Liver (tissue), 8 donors: ENCODE measurements at regions not wholly inside any gene's neighbourhood (a gene's known extent, or its start where the extent isn't known, plus 50 kb on each side); places are given as distances from the start of the nearest gene placed in this dataset.

Source experiments
- DNase-seq: peaks from one replicate; pipeline ENCODE4 v3.0.0-alpha.2; 2017; ENCODE audit warnings: low spot score
- H3K27ac ChIP-seq, 2 donors: one replicate each; pipeline ENCODE4 v1.7.0; 2013; ENCODE audit warnings: inconsistent platforms in 2 of 2, low read length in 2 of 2, control low read depth in 1 of 2, low read depth in 1 of 2, mild to moderate bottlenecking in 1 of 2
- H3K27me3 ChIP-seq, 4 donors: one replicate each; pipeline versions ENCODE4 v1.6.1 to v1.7.0; 2013; ENCODE audit warnings: low read length in 3 of 4, inconsistent platforms in 1 of 4, mild to moderate bottlenecking in 1 of 4, moderate library complexity in 1 of 4; ENCODE audit not compliant: control insufficient read depth in 4 of 4, insufficient read depth in 4 of 4
- H3K36me3 ChIP-seq, 4 donors: one replicate each; pipeline versions ENCODE4 v1.6.1 to v1.7.0; 2013; ENCODE audit warnings: low read length in 3 of 4, mild to moderate bottlenecking in 3 of 4, low read depth in 1 of 4, moderate library complexity in 1 of 4; ENCODE audit not compliant: control insufficient read depth in 4 of 4, insufficient read depth in 3 of 4
- H3K4me1 ChIP-seq, 4 donors: one replicate each; pipeline versions ENCODE4 v1.6.1 to v1.7.0; 2013; ENCODE audit warnings: low read length in 3 of 4, mild to moderate bottlenecking in 3 of 4, moderate library complexity in 1 of 4; ENCODE audit not compliant: control insufficient read depth in 4 of 4, insufficient read depth in 4 of 4
- H3K4me3 ChIP-seq, 3 donors: one replicate each; pipeline versions ENCODE4 v1.6.1 to v1.7.0; 2013; ENCODE audit warnings: low read length in 3 of 3, control low read depth in 1 of 3, low read depth in 1 of 3, mild to moderate bottlenecking in 1 of 3
- H3K9ac ChIP-seq, 2 donors: one replicate each; pipeline ENCODE4 v1.7.0; 2013; ENCODE audit warnings: low read length in 2 of 2, mild to moderate bottlenecking in 2 of 2, moderate library complexity in 2 of 2, control low read depth in 1 of 2, low read depth in 1 of 2
- H3K9me3 ChIP-seq, 4 donors: one replicate each; pipeline versions ENCODE4 v1.6.1 to v1.7.0; 2013; ENCODE audit warnings: low read length in 3 of 4; ENCODE audit not compliant: control insufficient read depth in 4 of 4
- ATF3 ChIP-seq: IDR thresholded peaks from 2 replicates; pipeline ENCODE4 v1.6.1; 2016; ENCODE audit warnings: antibody characterized with exemption
- CTCF ChIP-seq: fragments of 150-350 bp; IDR thresholded peaks from 2 replicates; pipeline ENCODE4 v1.5.1; 2017; ENCODE audit warnings: improper control_type of control experiment, low read depth, low read length; ENCODE audit not compliant: missing input control
- EGR1 ChIP-seq, 2 donors: IDR thresholded peaks; 2 replicates each; pipeline ENCODE4 v1.6.1; 2016 to 2018; ENCODE audit warnings: antibody characterized with exemption in 2 of 2, low read depth in 2 of 2
- FOXA1 ChIP-seq: IDR thresholded peaks from 2 replicates; pipeline ENCODE4 v1.6.1; 2016; ENCODE audit warnings: antibody characterized with exemption
- FOXA2 ChIP-seq: IDR thresholded peaks from 2 replicates; pipeline ENCODE4 v1.6.1; 2016; ENCODE audit warnings: antibody characterized with exemption
- GABPA ChIP-seq, 2 donors: IDR thresholded peaks in 1 of 2; conservative IDR thresholded peaks in 1 of 2; 2 replicates each; pipeline ENCODE4 v1.6.1; 2016; ENCODE audit warnings: antibody characterized with exemption in 2 of 2, mild to moderate bottlenecking in 1 of 2, moderate library complexity in 1 of 2
- HNF4A ChIP-seq, 2 donors: conservative IDR thresholded peaks; 2 replicates each; pipeline ENCODE4 v1.6.1; 2016; ENCODE audit warnings: antibody characterized with exemption in 2 of 2, mild to moderate bottlenecking in 2 of 2
- HNF4G ChIP-seq: IDR thresholded peaks from 2 replicates; pipeline ENCODE4 v1.6.1; 2016; ENCODE audit warnings: antibody characterized with exemption
- JUND ChIP-seq, 2 donors: IDR thresholded peaks; 2 replicates each; pipeline ENCODE4 v1.6.1; 2016; ENCODE audit warnings: antibody characterized with exemption in 2 of 2
- MAX ChIP-seq: IDR thresholded peaks from 2 replicates; pipeline ENCODE4 v1.6.1; 2016; ENCODE audit warnings: antibody characterized with exemption
- NR2F2 ChIP-seq: IDR thresholded peaks from 2 replicates; pipeline ENCODE4 v1.6.1; 2016; ENCODE audit warnings: antibody characterized with exemption
- RAD21 ChIP-seq, 2 donors: IDR thresholded peaks; 2 replicates each; pipeline ENCODE4 v1.6.1; 2016; ENCODE audit warnings: antibody characterized with exemption in 2 of 2, mild to moderate bottlenecking in 2 of 2
- REST ChIP-seq: IDR thresholded peaks from 2 replicates; pipeline ENCODE4 v1.6.1; 2016; ENCODE audit warnings: antibody characterized with exemption, mild to moderate bottlenecking
- RXRA ChIP-seq, 2 donors: IDR thresholded peaks; 2 replicates each; pipeline ENCODE4 v1.6.1; 2017 to 2018; ENCODE audit warnings: antibody characterized with exemption in 2 of 2, mild to moderate bottlenecking in 1 of 2
- SP1 ChIP-seq: IDR thresholded peaks from 2 replicates; pipeline ENCODE4 v1.6.1; 2018; ENCODE audit warnings: antibody characterized with exemption, mild to moderate bottlenecking
- TAF1 ChIP-seq: conservative IDR thresholded peaks from 2 replicates; pipeline ENCODE4 v1.6.1; 2016; ENCODE audit warnings: antibody characterized with exemption, mild to moderate bottlenecking
- YY1 ChIP-seq: IDR thresholded peaks from 2 replicates; pipeline ENCODE4 v1.6.1; 2016; ENCODE audit warnings: antibody characterized with exemption, mild to moderate bottlenecking
- ZBTB33 ChIP-seq: IDR thresholded peaks from 2 replicates; pipeline ENCODE4 v1.6.1; 2016; ENCODE audit warnings: antibody characterized with exemption
- WGBS: extraction: QIAGEN DNeasy Blood & Tissue Kit; methylation state at CpG from one replicate; pipeline ENCODE4 v1.1.7; 2013; 5-methylcytosine and 5-hydroxymethylcytosine counted together
- donor health status: healthy.
- donor health status: healthy.
- donor health status: healthy.
- donor health status: healthy.
- donor health status: healthy.

GRCh38 chr9:11431490-11431889 lies 818.7 kb upstream of the PTPRD start (continued):
- TF ChIP-seq REST: no peak
- TF ChIP-seq EGR1 (IDR thresholded peaks at IDR 0.05; ENCODE audit: low read depth in 2 of 2): no peak
- TF ChIP-seq NR2F2: no peak

GRCh38 chr9:11432361-11432760 lies 819.6 kb upstream of the PTPRD start:
- H3K4me1 ChIP-seq: no peaks in the 10 kb centered on the region
- no peak for DNase-seq
- no peaks in the 10 kb centered on the region for H3K36me3 ChIP-seq
- 74% methylated on average over 1 of the region's 1 CpG for WGBS
- H3K4me3 ChIP-seq: no peak overlapping the region
- no peak overlapping the region for H3K27ac ChIP-seq
- TF ChIP-seq JUND (IDR thresholded peaks at IDR 0.05): no peak
- no peak for TF ChIP-seq MAX
- TF ChIP-seq RAD21 (IDR thresholded peaks at IDR 0.05): no peak
- TF ChIP-seq FOXA2: no peak
- no peak for TF ChIP-seq RXRA (IDR thresholded peaks at IDR 0.05)
- TF ChIP-seq HNF4A (conservative IDR thresholded peaks at IDR 0.05): no peak
- no peak for TF ChIP-seq EGR1 (IDR thresholded peaks at IDR 0.05; ENCODE audit: low read depth in 2 of 2)
- no peak for TF ChIP-seq TAF1
- no peak for TF ChIP-seq REST
- TF ChIP-seq ZBTB33: no peak
- TF ChIP-seq GABPA (IDR thresholded peaks at IDR 0.05 in 1 of 2, conservative IDR thresholded peaks at IDR 0.05 in 1 of 2): no peak
- TF ChIP-seq CTCF: no peak
- no peak for TF ChIP-seq ATF3
- TF ChIP-seq YY1: no peak
- TF ChIP-seq NR2F2: no peak
- no peak for TF ChIP-seq HNF4G
- TF ChIP-seq SP1: no peak
- TF ChIP-seq FOXA1: no peak
- H3K27me3 ChIP-seq: peaks cover 0 to 2% (median 0%) of the 10 kb centered on the region in 4 donors
- H3K9me3 ChIP-seq: no peaks in the 10 kb centered on the region
- no peak overlapping the region for H3K9ac ChIP-seq
